GM21717 (cell line): ENCODE measurements at regions not wholly inside any gene's neighbourhood (a gene's known extent, or its start where the extent isn't known, plus 50 kb on each side); places are given as distances from the start of the nearest gene placed in this dataset.
"Not testable (repeated sequence)": the region's sequence is repeated elsewhere in the genome, so short reads cannot be mapped to it uniquely, and the experiment has no call there.

ENCODE experiments used
- ATAC-seq: cut with Tn5 transposase; IDR thresholded peaks from one replicate; pipeline ENCODE4 v1.9.1; 2021; ENCODE audit warnings: mild to moderate bottlenecking, moderate library complexity; ENCODE audit not compliant: unreplicated experiment

- ATAC-seq, result no peak
Measured at GRCh38 chr2:129354631-129355030, 624.8 kb upstream of the RAB6C start.

DNA sequence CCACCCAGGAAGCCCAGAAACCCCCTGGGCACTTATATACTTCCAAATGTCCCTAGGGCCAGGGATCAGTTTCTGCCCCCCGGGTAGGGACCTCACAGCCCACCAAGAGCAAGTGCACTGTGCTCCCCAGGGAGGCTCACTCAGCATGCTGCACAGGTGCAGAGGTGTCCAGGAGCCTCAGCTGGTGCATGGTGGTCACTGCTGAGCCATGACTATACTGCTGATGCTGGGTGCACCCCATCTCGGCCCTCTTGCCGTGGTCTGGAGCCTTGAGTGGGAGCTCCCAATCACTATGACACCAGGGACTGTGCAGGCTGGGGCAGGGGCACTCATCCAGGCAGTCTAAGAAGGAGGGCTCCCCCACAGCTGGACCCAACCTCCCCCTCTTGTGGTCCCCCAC, 617.8 kb upstream of the RAB6C start:
- ATAC-seq, result no peak

- ATAC-seq, result no peak
Measured at GRCh38 chr2:129366263-129366662, 613.2 kb upstream of the RAB6C start.

- no peak for ATAC-seq
Measured at GRCh38 chr2:129367107-129367506, 612.4 kb upstream of the RAB6C start.

- ATAC-seq, result no peak
Measured at GRCh38 chr2:129369437-129369836, 610.0 kb upstream of the RAB6C start.

DNA sequence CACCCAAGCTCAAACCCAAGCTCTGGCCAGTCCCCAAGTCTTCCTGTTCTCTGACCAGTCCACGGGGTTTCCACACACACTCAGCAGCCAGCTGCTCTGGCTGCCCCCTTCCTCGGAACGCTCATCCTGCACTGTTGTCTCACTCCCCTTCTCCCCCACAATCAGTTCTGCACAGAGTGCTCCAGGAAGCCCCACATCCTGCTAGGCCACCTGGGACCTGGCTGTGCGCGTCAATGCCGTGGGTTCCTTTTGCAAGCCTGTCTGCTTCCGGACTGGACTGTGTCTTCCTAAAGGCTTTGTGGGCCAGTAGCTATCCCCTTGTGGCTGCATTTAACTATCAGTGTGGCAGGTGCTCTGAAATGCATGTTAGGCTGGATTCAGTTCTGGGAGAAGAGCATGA, 605.0 kb upstream of the RAB6C start:
- no peak for ATAC-seq

DNA sequence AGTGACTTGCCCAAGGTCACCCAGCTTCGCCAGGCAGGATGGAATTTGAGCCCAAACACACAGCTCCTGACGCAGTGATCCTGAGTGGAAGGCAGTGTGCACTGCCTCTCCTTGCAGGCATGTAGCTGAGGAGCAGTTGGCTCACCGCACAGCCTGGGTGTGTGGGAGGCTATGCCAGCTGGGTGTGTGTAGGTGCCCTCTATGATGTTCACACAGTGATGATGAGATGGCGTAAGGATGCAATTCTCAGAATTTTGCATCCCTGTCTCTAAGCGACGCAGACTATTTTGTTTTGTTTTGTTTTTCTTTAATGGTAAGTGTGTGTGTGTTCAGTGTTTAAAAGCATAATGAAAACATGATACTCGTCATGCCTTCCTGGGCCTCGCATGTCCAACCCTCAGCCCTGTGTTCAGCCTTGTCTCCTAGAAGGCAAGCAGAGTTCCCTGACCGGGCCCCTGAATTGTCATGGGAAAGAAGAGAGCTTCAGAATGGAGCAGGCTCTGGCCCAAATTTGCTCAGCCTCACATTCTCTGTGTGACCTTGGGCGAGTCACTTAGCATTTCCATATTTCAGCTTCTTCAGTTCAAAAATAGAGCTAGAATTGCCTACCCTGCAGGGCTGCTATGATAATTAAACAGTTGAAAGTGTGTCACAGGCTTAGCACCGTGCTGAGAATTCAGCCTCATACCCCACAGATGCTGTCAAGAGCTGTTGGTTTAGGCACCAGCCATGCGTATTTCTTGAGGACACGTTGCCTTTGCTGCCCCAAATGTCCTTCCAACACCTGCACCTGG, 603.6 kb upstream of the RAB6C start:
- ATAC-seq, result no peak

DNA sequence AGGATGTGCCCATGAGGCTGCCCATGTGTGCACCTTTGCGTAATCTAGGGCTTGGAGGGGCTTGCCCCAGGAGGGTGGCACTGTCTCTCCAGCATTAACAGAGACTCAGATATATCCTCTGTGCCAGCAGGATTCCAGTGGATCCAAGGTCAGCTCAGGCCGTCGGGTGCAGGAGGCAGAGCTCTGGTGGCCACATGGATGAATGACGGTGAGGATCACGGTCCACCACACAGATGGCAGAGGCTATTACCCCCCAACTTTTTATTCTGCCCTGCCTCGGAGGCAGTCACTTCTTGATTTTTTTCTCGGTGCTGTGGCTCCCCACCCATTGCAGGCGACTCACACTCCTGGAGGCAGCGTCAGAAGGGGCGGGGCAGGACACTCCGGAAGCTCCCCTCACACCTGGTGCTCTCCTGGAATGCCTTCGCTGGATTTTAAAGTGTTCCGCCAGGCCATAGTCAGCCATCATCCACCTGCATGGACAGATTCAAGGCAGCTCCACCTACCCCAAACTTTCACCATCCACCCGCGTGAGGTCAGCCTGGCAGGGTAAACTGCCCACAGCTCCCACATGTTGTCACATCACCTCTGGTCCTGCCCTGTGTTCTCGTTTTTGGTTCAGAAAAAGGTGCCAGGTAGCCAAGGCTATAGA, 602.9 kb upstream of the RAB6C start:
- no peak for ATAC-seq

- no peak for ATAC-seq
Measured at GRCh38 chr2:129377078-129377469, 602.4 kb upstream of the RAB6C start.

DNA sequence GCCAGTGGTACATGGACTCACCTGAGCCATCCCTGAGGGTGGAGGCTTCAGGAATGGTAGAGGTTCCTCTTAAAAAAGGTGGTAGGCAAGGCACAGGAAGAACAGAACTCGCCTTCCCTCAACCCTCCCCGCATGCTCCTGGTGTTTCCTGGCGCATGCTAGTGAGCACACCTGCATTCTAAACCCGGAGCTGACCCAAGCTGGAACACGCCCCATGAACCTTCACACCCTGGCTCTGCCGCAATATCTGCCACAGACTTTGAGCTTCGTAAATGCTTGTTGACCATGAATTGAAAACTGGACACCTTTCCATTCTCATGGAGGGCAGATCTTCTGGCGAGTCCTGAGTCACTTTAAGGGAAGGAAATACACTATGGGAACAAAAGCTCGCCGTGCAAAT, 601.3 kb upstream of the RAB6C start:
- no peak for ATAC-seq

- peak; percentile 75 for ATAC-seq
Measured at GRCh38 chr2:129379411-129379810, 600.1 kb upstream of the RAB6C start.

DNA sequence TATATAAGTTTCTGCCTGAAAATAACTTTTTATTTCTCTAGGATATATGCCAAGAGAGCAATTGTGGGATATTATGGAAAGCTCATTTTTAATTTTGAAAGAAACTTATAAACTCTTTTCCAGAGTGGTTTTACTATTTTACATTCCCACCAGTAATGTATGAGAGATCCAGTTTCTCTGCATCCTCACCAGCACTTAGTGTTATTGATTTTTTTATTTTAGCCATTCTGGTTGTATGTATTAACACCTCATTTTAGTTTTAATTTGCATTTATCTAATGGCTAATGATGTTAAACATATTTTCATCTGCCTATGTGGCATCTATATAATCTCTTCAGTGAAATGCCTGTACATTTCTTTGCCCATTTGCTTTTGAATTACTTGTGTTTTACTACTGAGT, 597.7 kb upstream of the RAB6C start:
- ATAC-seq, result no peak

DNA sequence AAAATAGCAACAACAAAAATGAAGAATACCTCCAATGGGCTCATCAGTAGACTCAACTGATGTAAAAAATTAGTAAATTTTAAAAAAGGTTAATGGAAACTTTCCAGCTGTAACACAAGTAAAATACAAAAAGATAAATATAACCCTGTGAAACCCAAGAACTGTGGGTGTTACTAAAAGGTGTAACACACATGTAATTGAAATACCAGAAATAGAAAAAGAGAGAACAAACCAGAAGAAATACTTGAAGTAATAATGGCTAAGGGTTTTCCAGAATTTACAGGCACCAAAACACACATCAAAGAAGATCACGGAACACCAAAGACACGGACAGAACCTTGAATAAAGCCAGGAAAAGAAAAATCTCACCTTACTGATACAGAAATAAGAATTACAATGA, 590.6 kb upstream of the RAB6C start:
- no peak for ATAC-seq

GRCh38 chr2:129393816-129394215, 585.6 kb upstream of the RAB6C start:
- ATAC-seq, result no peak

- peak; percentile 67 for ATAC-seq
Measured at GRCh38 chr2:129396980-129397599, 582.4 kb upstream of the RAB6C start.

- ATAC-seq, result no peak
Measured at GRCh38 chr2:129400826-129401225, 578.6 kb upstream of the RAB6C start.

DNA sequence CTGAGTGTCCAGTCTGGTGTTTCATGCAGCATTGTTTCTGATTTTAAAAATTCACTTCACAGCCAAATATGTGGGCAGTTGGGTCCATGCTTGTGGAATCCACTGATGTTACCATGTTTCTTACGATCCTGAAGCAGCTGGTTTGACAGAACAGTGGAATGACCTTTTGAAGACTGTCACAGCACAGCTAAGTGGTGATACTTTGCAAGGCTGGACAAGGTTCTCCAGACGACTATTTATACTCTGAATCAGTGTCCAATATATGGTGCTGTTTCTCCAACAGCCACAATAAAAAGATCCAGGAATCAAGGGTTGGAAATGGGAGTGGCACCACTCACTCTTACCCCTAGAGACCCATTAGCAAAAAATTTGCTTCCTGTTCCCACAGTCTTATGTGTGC, 577.4 kb upstream of the RAB6C start:
- no peak for ATAC-seq

GRCh38 chr2:129404000-129404685, 575.3 kb upstream of the RAB6C start:
- no peak for ATAC-seq

DNA sequence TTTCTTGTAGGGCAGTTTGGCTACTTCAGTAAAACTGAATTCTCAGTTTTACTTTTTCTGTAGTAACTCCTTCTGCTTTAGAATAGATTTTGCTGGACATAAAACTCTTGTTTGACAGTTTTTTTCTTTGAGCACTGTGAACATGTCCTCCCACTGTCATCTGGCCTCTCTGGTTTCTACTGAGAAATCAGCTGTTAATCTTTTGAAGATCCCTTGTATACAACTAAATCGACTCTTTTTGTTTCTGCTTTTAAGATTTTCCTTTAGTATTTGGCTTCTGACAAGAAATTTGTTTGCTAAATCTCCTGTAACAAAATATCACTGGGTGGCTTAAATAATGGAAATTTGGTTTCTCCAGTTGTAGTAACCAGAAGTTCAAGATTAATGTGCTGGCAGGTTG, 570.9 kb upstream of the RAB6C start:
- no peak for ATAC-seq

DNA sequence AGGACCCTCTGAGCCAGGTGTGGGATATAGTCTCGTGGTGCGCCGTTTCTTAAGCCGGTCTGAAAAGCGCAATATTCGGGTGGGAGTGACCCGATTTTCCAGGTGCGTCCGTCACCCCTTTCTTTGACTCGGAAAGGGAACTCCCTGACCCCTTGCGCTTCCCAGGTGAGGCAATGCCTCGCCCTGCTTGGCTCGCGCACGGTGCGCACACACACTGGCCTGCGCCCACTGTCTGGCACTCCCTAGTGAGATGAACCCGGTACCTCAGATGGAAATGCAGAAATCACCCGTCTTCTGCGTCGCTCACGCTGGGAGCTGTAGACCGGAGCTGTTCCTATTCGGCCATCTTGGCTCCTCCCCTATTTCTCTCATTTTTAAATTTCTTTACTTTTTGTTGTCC, 562.4 kb upstream of the RAB6C start:
- ATAC-seq, result not testable (repeated sequence)

GRCh38 chr2:129422028-129422427, 557.4 kb upstream of the RAB6C start:
- ATAC-seq, result no peak
